K562 (cell line): ENCODE measurements at regions not wholly inside any gene's neighbourhood (a gene's known extent, or its start where the extent isn't known, plus 50 kb on each side); places are given as distances from the start of the nearest gene placed in this dataset.
A peak's percentile ranks its signal among the peaks of the same experiment; 100 is the strongest.

ENCODE experiments used
- ATAC-seq: fragments of 200-7000 bp; cut with Tn5 transposase; 3 replicates; pipeline ENCODE4 v1.9.1; 2020; ENCODE audit warnings: moderate library complexity
- BruUV-seq: library from RNA; stranded (reverse); fragments of 400-500 nt; replicated peaks from 2 replicates; lab custom pipeline; 2021; lab: Mats Ljungman, UMichigan
- CTCF ChIA-PET: fragments of 300-600 bp; formaldehyde crosslinking; extraction: SDS; loops from one replicate; lab custom pipeline; 2021; ENCODE audit warnings: low intra/inter-chr PET ratio; lab: Yijun Ruan, JAX
- POLR2A ChIA-PET: fragments of 300-600, 350-650 bp; sonication (Branson Sonifier 250); formaldehyde crosslinking; extraction: SDS; loops from one replicate; lab custom pipeline; 2021; ENCODE audit warnings: antibody characterized with exemption, inconsistent platforms; lab: Yijun Ruan, JAX
- DNase-seq, 4 experiments: peaks; one replicate each; pipeline versions ENCODE4 v3.0.0 to v3.0.0-alpha.2; 2011 to 2018; ENCODE audit warnings: low spot score in 3 of 4, mixed read lengths in 3 of 4; ENCODE audit errors: extremely low read depth in 1 of 4
- FAIRE-seq: peaks from 2 replicates; lab custom pipeline; 2011; peaks lifted over from hg19 to GRCh38; lab: Jason Lieb, UNC
- H2AFZ ChIP-seq: 2 replicates; pipeline ENCODE4 v1.6.0; 2011; ENCODE audit warnings: low read depth, low read length, control low read depth, inconsistent platforms
- H3K27ac ChIP-seq: fragments of 200-600 bp; 3 replicates; pipeline ENCODE4 v1.8.0; 2011; ENCODE audit warnings: low read depth, mild to moderate bottlenecking, control low read depth, inconsistent platforms, low read length, moderate library complexity, mixed read lengths; ENCODE audit errors: extremely low read depth
- H3K27me3 ChIP-seq, 2 experiments: fragments of 300-600 bp in 1 of 2; 2 replicates in 1 of 2; 3 replicates in 1 of 2; pipeline versions ENCODE4 v1.6.0 to v1.8.0; 2011; ENCODE audit warnings: inconsistent platforms in 2 of 2, low read length in 2 of 2, mild to moderate bottlenecking in 1 of 2, mixed read lengths in 1 of 2, moderate library complexity in 1 of 2; ENCODE audit not compliant: control insufficient read depth in 2 of 2, insufficient read depth in 2 of 2
- H3K36me3 ChIP-seq: fragments of 300-600 bp; 3 replicates; pipeline ENCODE4 v1.8.0; 2011; ENCODE audit warnings: mild to moderate bottlenecking, low read length, inconsistent platforms; ENCODE audit not compliant: control insufficient read depth, insufficient read depth
- H3K4me1 ChIP-seq, 2 experiments: fragments of 200-600 bp in 1 of 2; replicated peaks in 1 of 2; 2 replicates in 1 of 2; 3 replicates in 1 of 2; pipeline versions ENCODE4 v1.5.1 to v1.8.0; 2011; ENCODE audit warnings: inconsistent platforms in 2 of 2, low read length in 2 of 2, mild to moderate bottlenecking in 1 of 2, mixed read lengths in 1 of 2, moderate library complexity in 1 of 2; ENCODE audit not compliant: control insufficient read depth in 2 of 2, insufficient read depth in 2 of 2
- H3K4me2 ChIP-seq: 2 replicates; pipeline ENCODE4 v1.6.1; 2011; ENCODE audit warnings: low read length, control low read depth, inconsistent platforms, mixed read lengths; ENCODE audit not compliant: insufficient read depth
- H3K4me3 ChIP-seq: fragments of 200-600 bp; sonication (generic), shearing (Covaris generic); 2 replicates; pipeline ENCODE4 v1.5.1; 2016; ENCODE audit warnings: control low read depth, inconsistent platforms
- H3K79me2 ChIP-seq: fragments of 200-600 bp; 3 replicates; pipeline ENCODE4 v1.8.0; 2011; ENCODE audit warnings: low read length, inconsistent platforms; ENCODE audit not compliant: control insufficient read depth, insufficient read depth
- H3K9ac ChIP-seq, 2 experiments: 2 replicates each; pipeline versions ENCODE4 v1.6.0 to v1.6.1; 2011; ENCODE audit warnings: low read depth in 2 of 2, low read length in 2 of 2, control low read depth in 1 of 2, inconsistent platforms in 1 of 2, mild to moderate bottlenecking in 1 of 2, mixed read lengths in 1 of 2; ENCODE audit not compliant: insufficient read depth in 1 of 2
- H3K9me1 ChIP-seq: one replicate; pipeline ENCODE4 v1.6.0; 2011; ENCODE audit warnings: inconsistent platforms, mild to moderate bottlenecking, low read length, moderate library complexity; ENCODE audit not compliant: control insufficient read depth, insufficient read depth
- H3K9me3 ChIP-seq: replicated peaks from 2 replicates; pipeline ENCODE4 v1.5.1; 2011; ENCODE audit warnings: low read depth, low read length, inconsistent platforms; ENCODE audit not compliant: control insufficient read depth, insufficient read depth
- H4K20me1 ChIP-seq: replicated peaks from 2 replicates; pipeline ENCODE4 v1.6.1; 2011; ENCODE audit warnings: low read length, inconsistent platforms, mixed read lengths; ENCODE audit not compliant: control insufficient read depth, insufficient read depth
- BHLHE40 ChIP-seq: IDR thresholded peaks from 2 replicates; pipeline ENCODE4 v1.6.1; 2011; ENCODE audit warnings: low read length, improper control_type of control experiment
- ELF1 ChIP-seq: fragments of 200-800 bp; sonication (Bioruptor generic); IDR thresholded peaks from 2 replicates; pipeline ENCODE4 v1.6.1; 2016; ENCODE audit warnings: missing genetic modification characterization, missing compliant biosample characterization
- GATAD2A ChIP-seq: fragments of 450-650 bp; IDR thresholded peaks from 2 replicates; pipeline ENCODE4 v1.6.1; 2017
- MEF2D ChIP-seq: conservative IDR thresholded peaks from 2 replicates; pipeline ENCODE4 v1.6.1; 2016; ENCODE audit warnings: low read depth, missing genetic modification characterization, missing compliant biosample characterization
- RAD21 ChIP-seq, 2 experiments: fragments of 250-450 bp in 1 of 2; fragments of 450-650 bp in 1 of 2; sonication (Bioruptor Pico) in 1 of 2; formaldehyde crosslinking in 1 of 2; IDR thresholded peaks in 1 of 2; conservative IDR thresholded peaks in 1 of 2; 2 replicates each; pipeline versions ENCODE4 v1.4.0 to v1.8.0; 2020 to 2022; ENCODE audit warnings: mild to moderate bottlenecking in 2 of 2, moderate library complexity in 1 of 2
- ZC3H4 ChIP-seq: sonication (generic); formaldehyde crosslinking; IDR thresholded peaks from 2 replicates; pipeline ENCODE4 v1.9.0; 2021; ENCODE audit warnings: missing genetic modification reagents, borderline replicate concordance
- ZFPM2 ChIP-seq: fragments of 250-450 bp; sonication (Bioruptor Pico); IDR thresholded peaks from 2 replicates; pipeline ENCODE4 v1.5.1; 2022; ENCODE audit warnings: mild to moderate bottlenecking
- ZNF217 ChIP-seq: sonication (generic); formaldehyde crosslinking; IDR thresholded peaks from 2 replicates; pipeline ENCODE4 v1.8.0; 2022; ENCODE audit warnings: mild to moderate bottlenecking, missing genetic modification reagents
- WGBS: fragments of 100-300 bp; shearing (Covaris generic); methylation state at CpG from one replicate; pipeline ENCODE4 v1.1.6; 2016; ENCODE audit warnings: low coverage, mixed read lengths; ENCODE audit not compliant: insufficient coverage; ENCODE audit errors: missing lambda C conversion rate; 5-methylcytosine and 5-hydroxymethylcytosine counted together
- in situ Hi-C: fragments of 300-500 bp; cut with MboI; formaldehyde crosslinking; loops from 4 replicates; pipeline ENCODE4 v1.15.0; 2018; ENCODE audit warnings: inconsistent platforms, mixed read lengths
- intact Hi-C: fragments of 100-400 bp; cut with micrococcal nuclease; formaldehyde crosslinking; loops from 2 replicates; pipeline ENCODE4 v1.14.2; 2022

- peak; percentile 63 to 75 for TF ChIP-seq RAD21 (CRISPR knock-in tag; conservative IDR thresholded peaks at IDR 0.05 in 1 of 2, IDR thresholded peaks at IDR 0.05 in 1 of 2)
- TF ChIP-seq ZNF217 (CRISPR knock-in tag), result no peak
- TF ChIP-seq BHLHE40, result 0 out of 2 replicates have a peak, but pooled peaks have one; percentile 26
These were observed 223.0 kb downstream of the PLA2G4A start (continued) for GRCh38 chr1:187051618-187052232.

- no peak overlapping the region for H3K4me2 ChIP-seq
- no peak overlapping the region for H2AFZ ChIP-seq
- no peaks in the 10 kb centered on the region for H4K20me1 ChIP-seq
- POLR2A ChIA-PET, result interaction anchor here (0.9 kb wide), 1 partner anchor 92 kb away, joined by 3 read pairs; no protein-coding TSS in a partner anchor
- ATAC-seq, result no peak; the same call in 2 of the 3 replicates
- H3K79me2 ChIP-seq, result no peaks in the 10 kb centered on the region
- intact Hi-C loops (loop anchor here (10.0 kb wide), 1 partner anchor 139 kb away; no protein-coding TSS in a partner anchor), in situ Hi-C loops (no loop called here)
- no peaks in the 10 kb centered on the region for H3K27me3 ChIP-seq
- no peak for TF ChIP-seq ZFPM2
- TF ChIP-seq GATAD2A, result no peak
- no peak for TF ChIP-seq ELF1 (tag)
- TF ChIP-seq ZC3H4 (CRISPR knock-in tag), result no peak
- no peak for TF ChIP-seq MEF2D
- TF ChIP-seq, all 486 proteins: peak for 0
- Histone ChIP-seq H3K9ac (no peak overlapping the region), H3K36me3 (no peaks in the 10 kb centered on the region), H3K9me1 (no peaks in the 10 kb centered on the region), H3K27ac (no peak overlapping the region), H3K4me3 (no peak overlapping the region), H3K4me1 (no peaks in the 10 kb centered on the region), H3K9me3 (no peaks in the 10 kb centered on the region)
- FAIRE-seq (no peak), DNase-seq (no peak)
- BruUV-seq, result no TSS peak
- 10% methylated on average over 4 of the region's 4 CpGs for WGBS
- CTCF ChIA-PET, result no interaction called here
These were observed 225.1 kb downstream of the PLA2G4A start for GRCh38 chr1:187053876-187054275.
